Hepatocyte (in vitro differentiated cells): ENCODE measurements at regions not wholly inside any gene's neighbourhood (a gene's known extent, or its start where the extent isn't known, plus 50 kb on each side); places are given as distances from the start of the nearest gene placed in this dataset.

Experiments used
- CTCF ChIP-seq: fragments of 200-600 bp; sonication (generic); IDR thresholded peaks from 2 replicates; pipeline ENCODE4 v1.5.1; 2016; ENCODE audit warnings: antibody characterized with exemption, mild to moderate bottlenecking; ENCODE audit not compliant: poor library complexity
- EZH2 ChIP-seq: fragments of 200-600 bp; sonication (generic); IDR thresholded peaks from 2 replicates; pipeline ENCODE4 v1.6.1; 2016; ENCODE audit warnings: antibody characterized with exemption, mild to moderate bottlenecking, borderline replicate concordance
- EZH2phosphoT487 ChIP-seq: fragments of 200-600 bp; sonication (generic); IDR thresholded peaks from one replicate; pipeline ENCODE4 v1.6.1; 2018; ENCODE audit warnings: antibody characterized with exemption, mild to moderate bottlenecking, low read depth, moderate library complexity; ENCODE audit not compliant: unreplicated experiment, severe bottlenecking

GRCh38 chr15:68484220-68484619 lies 52.3 kb upstream of the ITGA11 start:
- TF ChIP-seq CTCF = no peak
- no peak for TF ChIP-seq EZH2
- TF ChIP-seq EZH2phosphoT487 = no peak
